H9 (cell line): ENCODE measurements at regions not wholly inside any gene's neighbourhood (a gene's known extent, or its start where the extent isn't known, plus 50 kb on each side); places are given as distances from the start of the nearest gene placed in this dataset.
A peak's percentile ranks its signal among the peaks of the same experiment; 100 is the strongest.

Experiments
- DNase-seq: peaks from one replicate; pipeline ENCODE4 v3.0.0-alpha.2; 2017
- H2AFZ ChIP-seq: one replicate; pipeline ENCODE4 v1.6.1; 2013; ENCODE audit warnings: mild to moderate bottlenecking, low read length, control low read depth, moderate library complexity
- H2AK5ac ChIP-seq: 2 replicates; pipeline ENCODE4 v1.6.1; 2013; ENCODE audit warnings: low read length, control low read depth, mixed read lengths; ENCODE audit not compliant: insufficient read length
- H2BK120ac ChIP-seq: one replicate; pipeline ENCODE4 v1.6.1; 2013; ENCODE audit warnings: low read depth, mild to moderate bottlenecking, low read length, control low read depth, inconsistent platforms; ENCODE audit not compliant: poor library complexity, severe bottlenecking
- H2BK12ac ChIP-seq: 2 replicates; pipeline ENCODE4 v1.6.1; 2013; ENCODE audit warnings: low read length, control low read depth, mixed read lengths, low read depth; ENCODE audit not compliant: insufficient read length
- H2BK15ac ChIP-seq: 2 replicates; pipeline ENCODE4 v1.6.1; 2013; ENCODE audit warnings: low read depth, low read length, control low read depth
- H2BK20ac ChIP-seq: one replicate; pipeline ENCODE4 v1.6.1; 2013; ENCODE audit warnings: low read depth, mild to moderate bottlenecking, low read length, control low read depth, inconsistent platforms; ENCODE audit not compliant: poor library complexity, severe bottlenecking
- H2BK5ac ChIP-seq: 2 replicates; pipeline ENCODE4 v1.6.1; 2013; ENCODE audit warnings: low read length, control low read depth, mixed read lengths; ENCODE audit not compliant: insufficient read length
- H3K14ac ChIP-seq: 2 replicates; pipeline ENCODE4 v1.6.1; 2013; ENCODE audit warnings: low read length, control low read depth; ENCODE audit not compliant: insufficient read depth
- H3K18ac ChIP-seq: 2 replicates; pipeline ENCODE4 v1.6.1; 2013; ENCODE audit warnings: low read depth, mild to moderate bottlenecking, mixed read lengths, low read length, control low read depth; ENCODE audit not compliant: insufficient read length
- H3K23ac ChIP-seq: 2 replicates; pipeline ENCODE4 v1.6.1; 2013; ENCODE audit warnings: low read length, control low read depth, mixed read lengths, low read depth; ENCODE audit not compliant: insufficient read length
- H3K23me2 ChIP-seq: 2 replicates; pipeline ENCODE4 v1.6.1; 2013; ENCODE audit warnings: low read depth, mild to moderate bottlenecking, mixed read lengths, low read length, control low read depth; ENCODE audit not compliant: insufficient read length, poor library complexity, severe bottlenecking
- H3K27ac ChIP-seq: 2 replicates; pipeline ENCODE4 v1.5.1; 2013; ENCODE audit warnings: low read length, control low read depth, mixed read lengths, low read depth; ENCODE audit not compliant: insufficient read length
- H3K27me3 ChIP-seq: 2 replicates; pipeline ENCODE4 v1.6.1; 2013; ENCODE audit warnings: low read length, control low read depth, inconsistent platforms; ENCODE audit not compliant: insufficient read depth
- H3K4ac ChIP-seq: 2 replicates; pipeline ENCODE4 v1.6.1; 2013; ENCODE audit warnings: low read depth, mild to moderate bottlenecking, control low read depth, inconsistent platforms, low read length, moderate library complexity
- H3K4me1 ChIP-seq: 2 replicates; pipeline ENCODE4 v1.6.1; 2013; ENCODE audit warnings: low read length, control low read depth, inconsistent platforms; ENCODE audit not compliant: insufficient read depth
- H3K4me2 ChIP-seq: 2 replicates; pipeline ENCODE4 v1.6.1; 2013; ENCODE audit warnings: low read length, control low read depth, mixed read lengths; ENCODE audit not compliant: insufficient read length, insufficient read depth
- H3K56ac ChIP-seq: 2 replicates; pipeline ENCODE4 v1.6.1; 2013; ENCODE audit warnings: low read depth, mild to moderate bottlenecking, mixed read lengths, low read length, control low read depth; ENCODE audit not compliant: insufficient read length
- H3K79me1 ChIP-seq: 2 replicates; pipeline ENCODE4 v1.6.1; 2013; ENCODE audit warnings: low read depth, mild to moderate bottlenecking, moderate library complexity, low read length, control low read depth, inconsistent platforms; ENCODE audit not compliant: insufficient read depth, poor library complexity, severe bottlenecking
- H3K79me2 ChIP-seq: 2 replicates; pipeline ENCODE4 v1.6.1; 2013; ENCODE audit warnings: low read length, control low read depth, inconsistent platforms; ENCODE audit not compliant: insufficient read depth
- H3K9ac ChIP-seq: 2 replicates; pipeline ENCODE4 v1.6.1; 2013; ENCODE audit warnings: low read length, control low read depth, mixed read lengths; ENCODE audit not compliant: insufficient read length; ENCODE audit errors: extremely low read depth
- H3K9me3 ChIP-seq: one replicate; pipeline ENCODE4 v1.6.1; 2013; ENCODE audit warnings: low read depth, low read length, inconsistent platforms; ENCODE audit not compliant: control insufficient read depth
- H3T11ph ChIP-seq: one replicate; pipeline ENCODE4 v1.6.1; 2013; ENCODE audit warnings: mild to moderate bottlenecking, low read length, control low read depth, inconsistent platforms
- H4K20me1 ChIP-seq: one replicate; pipeline ENCODE4 v1.6.1; 2013; ENCODE audit not compliant: control insufficient read depth, insufficient read length, insufficient read depth
- H4K5ac ChIP-seq: 2 replicates; pipeline ENCODE4 v1.6.1; 2013; ENCODE audit warnings: low read depth, mild to moderate bottlenecking, mixed read lengths, low read length, control low read depth; ENCODE audit not compliant: insufficient read length
- H4K8ac ChIP-seq: replicated peaks from 2 replicates; pipeline ENCODE4 v1.6.1; 2013; ENCODE audit warnings: low read length, control low read depth, mixed read lengths, low read depth; ENCODE audit not compliant: insufficient read length
- H4K91ac ChIP-seq: 2 replicates; pipeline ENCODE4 v1.6.1; 2013; ENCODE audit warnings: low read depth, mild to moderate bottlenecking, moderate library complexity, mixed read lengths, low read length, control low read depth; ENCODE audit not compliant: insufficient read length
- H3K27ac Mint-ChIP-seq, 3 experiments: 2 replicates in 2 of 3; 3 replicates in 1 of 3; pipeline ENCODE4 v1.8.0; 2020 to 2021; ENCODE audit warnings: mixed read lengths in 3 of 3, mild to moderate bottlenecking in 1 of 3, moderate library complexity in 1 of 3
- H3K27me3 Mint-ChIP-seq: 2 replicates; pipeline ENCODE4 v1.8.0; 2021; ENCODE audit warnings: low read depth, mild to moderate bottlenecking, moderate library complexity, mixed read lengths
- H3K36me3 Mint-ChIP-seq, 3 experiments: 2 replicates in 2 of 3; 3 replicates in 1 of 3; pipeline ENCODE4 v1.8.0; 2020 to 2021; ENCODE audit warnings: low read depth in 3 of 3, mixed read lengths in 3 of 3; ENCODE audit not compliant: insufficient read depth in 1 of 3
- H3K4me1 Mint-ChIP-seq, 2 experiments: 2 replicates each; pipeline ENCODE4 v1.8.0; 2020; ENCODE audit warnings: mixed read lengths in 2 of 2
- H3K4me3 Mint-ChIP-seq, 2 experiments: 2 replicates in 1 of 2; 3 replicates in 1 of 2; pipeline ENCODE4 v1.8.0; 2020 to 2021; ENCODE audit warnings: mild to moderate bottlenecking in 2 of 2, mixed read lengths in 2 of 2, moderate library complexity in 1 of 2
- H3K9me3 Mint-ChIP-seq, 2 experiments: 2 replicates in 1 of 2; 3 replicates in 1 of 2; pipeline ENCODE4 v1.8.0; 2020; ENCODE audit warnings: mild to moderate bottlenecking in 2 of 2, mixed read lengths in 2 of 2, moderate library complexity in 1 of 2
- CTCF ChIP-seq: fragments of 200-600 bp; sonication (generic); conservative IDR thresholded peaks from 3 replicates; pipeline ENCODE4 v1.8.0; 2021; ENCODE audit warnings: antibody characterized with exemption, mild to moderate bottlenecking
- WGBS: extraction: QIAGEN DNeasy Blood & Tissue Kit; methylation state at CpG from one replicate; pipeline ENCODE4 v1.1.7; 2013; ENCODE audit warnings: missing lambda C conversion rate, low lambda C conversion rate, mixed read lengths; ENCODE audit not compliant: insufficient read length; ENCODE audit errors: extremely low coverage; 5-methylcytosine and 5-hydroxymethylcytosine counted together

- H3K9ac ChIP-seq, result no peak overlapping the region
- no peaks in the 10 kb centered on the region for H3K23me2 ChIP-seq
- TF ChIP-seq CTCF, result no peak
Observed at GRCh38 chr6:156507106-156507505, 270.1 kb upstream of the ARID1B start.

More at GRCh38 chr6:156507106-156507505, 270.1 kb upstream of the ARID1B start:
- Histone ChIP-seq H4K91ac (no peak overlapping the region), H2BK15ac (no peak overlapping the region), H3K4me1 (no peaks in the 10 kb centered on the region), H3K23ac (no peak overlapping the region), H4K20me1 (no peaks in the 10 kb centered on the region), H3K27me3 (no peaks in the 10 kb centered on the region), H2BK5ac (no peak overlapping the region), H3K4ac (no peak overlapping the region), H3K4me2 (no peak overlapping the region), H2BK120ac (no peak overlapping the region), H4K5ac (no peak overlapping the region), H2BK20ac (no peak overlapping the region), H3K14ac (no peak overlapping the region), H4K8ac (no peak overlapping the region), H3K27ac (no peak overlapping the region), H3K79me2 (no peaks in the 10 kb centered on the region), H3K79me1 (no peaks in the 10 kb centered on the region), H3K18ac (no peak overlapping the region), H3K56ac (no peak overlapping the region), H3K9me3 (no peaks in the 10 kb centered on the region), H2AFZ (no peak overlapping the region), H2AK5ac (no peak overlapping the region), H2BK12ac (no peak overlapping the region), H3T11ph (no peak overlapping the region)
- no CpG with 5 or more reads among the region's 6 CpGs for WGBS
- H3K27me3 Mint-ChIP-seq, result no peaks in the 10 kb centered on the region; the same call in 1 of the 2 replicates
- H3K36me3 Mint-ChIP-seq, result no peaks in the 10 kb centered on the region; a peak in 1 of 7 replicates
- H3K9me3 Mint-ChIP-seq, result no peaks in the 10 kb centered on the region; a peak in 1 of 5 replicates
- 0 out of 7 replicates have a peak overlapping the region, but pooled peaks of 1 of the 3 experiments have one; percentile 15 for H3K27ac Mint-ChIP-seq
- H3K4me3 Mint-ChIP-seq, result no peak overlapping the region
- H3K4me1 Mint-ChIP-seq, result peaks cover 10 to 21% of the 10 kb centered on the region in 2 experiments
- DNase-seq, result no peak
